Glomerular visceral epithelial cell (primary cell): ENCODE measurements at regions not wholly inside any gene's neighbourhood (a gene's known extent, or its start where the extent isn't known, plus 50 kb on each side); places are given as distances from the start of the nearest gene placed in this dataset.

Experiments
- DNase-seq: peaks from one replicate; pipeline ENCODE4 v3.0.0-alpha.2; 2016; ENCODE audit errors: extremely low spot score

DNA sequence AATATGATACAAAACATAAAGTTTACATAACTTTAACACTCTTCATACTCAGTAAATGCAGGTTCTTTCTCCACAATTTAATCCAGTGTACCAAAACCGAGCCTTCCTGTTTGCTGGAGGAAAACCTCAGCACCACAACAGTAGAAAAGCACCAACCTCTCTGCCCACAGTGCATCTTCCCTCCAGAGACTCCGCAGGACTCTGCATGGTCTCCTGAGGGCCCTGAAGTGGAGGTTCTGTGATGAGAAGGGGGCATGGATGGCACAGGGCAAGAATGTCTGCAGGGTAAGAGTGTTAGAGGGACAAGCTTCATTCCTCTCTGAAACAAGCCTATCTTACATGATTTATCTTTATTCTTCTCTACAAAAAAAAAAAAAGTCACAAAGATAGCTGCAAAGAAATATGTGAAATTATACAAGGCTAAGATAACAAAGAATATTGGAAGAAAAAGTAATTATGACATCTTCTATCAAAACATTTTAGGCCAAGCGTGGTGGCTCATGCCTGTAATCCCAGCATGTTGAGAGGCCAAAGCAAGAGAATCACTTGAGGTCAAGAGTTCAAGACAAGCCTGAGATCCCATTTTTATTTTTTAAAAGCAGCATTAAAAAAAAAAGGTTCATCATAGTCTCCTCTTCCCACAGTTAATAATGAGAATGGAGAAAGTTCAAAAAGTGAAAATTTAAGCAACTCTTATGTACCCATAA is 102.0 kb downstream of the VPREB1 start:
- DNase-seq, result no peak

DNA sequence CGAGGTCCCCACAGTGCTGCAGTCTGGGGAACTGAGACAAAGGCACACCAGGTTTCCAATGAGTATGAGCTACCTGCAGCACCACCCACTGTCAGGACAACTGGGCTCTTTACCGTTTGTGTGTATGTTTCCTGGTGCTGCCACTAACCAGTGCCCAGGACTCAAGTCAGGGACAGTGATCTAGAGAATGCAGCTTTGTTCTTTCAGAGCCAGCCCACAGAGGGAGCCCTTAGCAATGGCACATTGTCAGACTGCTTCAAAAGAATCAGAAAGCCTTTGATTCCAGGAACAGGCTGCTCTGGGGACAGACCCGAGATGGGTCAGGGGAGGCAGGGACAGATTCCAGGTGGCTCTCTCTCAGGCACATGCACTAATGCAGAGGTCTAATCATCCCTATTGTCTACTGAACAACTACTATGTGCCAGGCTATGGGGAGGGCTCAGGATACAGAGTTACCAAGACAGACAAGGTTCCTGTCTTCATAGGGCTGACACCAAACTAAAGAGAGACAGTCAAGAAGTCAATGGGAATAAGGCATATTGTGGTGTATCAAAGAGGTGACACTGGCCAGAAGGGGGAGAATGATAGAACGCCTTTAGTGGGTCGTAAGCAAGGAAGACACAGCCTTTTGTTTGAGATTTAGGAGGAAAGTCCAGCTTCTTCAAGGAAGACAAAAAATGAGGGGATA is 103.7 kb downstream of the VPREB1 start:
- no peak for DNase-seq

DNA sequence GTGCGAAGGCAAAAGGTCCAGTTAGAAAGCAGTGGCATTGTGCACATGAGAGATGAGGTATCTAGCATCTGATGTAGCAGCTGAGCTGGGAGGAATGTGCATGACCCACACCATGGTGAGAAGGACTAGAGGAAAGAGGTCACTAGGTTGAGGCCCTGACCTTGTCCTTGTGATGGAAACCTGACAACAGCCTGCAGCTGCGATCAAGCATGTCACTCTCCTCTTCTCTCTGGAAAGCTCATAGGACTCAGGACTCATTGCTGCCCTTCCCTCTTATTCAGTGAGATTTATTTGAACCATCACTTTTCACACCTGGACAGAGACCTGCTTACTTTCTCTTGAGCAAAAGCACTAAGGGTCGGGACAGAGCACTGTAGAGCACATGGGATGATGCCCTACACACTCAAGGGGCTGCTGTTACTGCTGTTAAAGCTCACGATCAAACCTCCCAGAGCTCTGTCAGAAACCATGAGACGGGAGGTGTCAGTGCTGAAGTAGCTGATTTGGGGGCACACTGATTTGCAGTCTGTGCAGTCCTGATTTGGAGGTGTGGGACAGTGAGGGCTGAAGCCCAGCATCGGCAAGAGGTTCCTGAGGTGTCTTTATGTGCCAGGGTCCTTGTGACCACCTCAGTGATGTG is 104.3 kb downstream of the VPREB1 start:
- no peak for DNase-seq

DNA sequence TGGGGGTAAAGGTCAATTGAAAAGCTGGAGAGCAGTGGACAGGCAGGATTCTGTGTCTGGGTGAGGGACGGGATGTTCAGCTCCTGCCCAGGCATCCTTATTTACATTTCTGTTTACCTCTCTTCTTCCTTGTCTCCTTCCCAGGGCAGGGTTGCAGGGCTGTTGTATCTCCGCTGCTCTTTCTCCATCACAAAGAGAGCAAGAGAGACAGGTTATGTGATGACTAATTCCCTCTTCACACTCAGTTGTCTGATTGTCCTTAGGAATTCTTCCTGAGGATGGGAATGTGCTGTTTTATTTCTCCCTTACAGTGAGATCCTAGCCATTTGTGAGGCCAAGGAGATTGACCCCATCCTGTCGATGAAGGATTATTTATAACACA is 104.9 kb downstream of the VPREB1 start:
- no peak for DNase-seq

DNA sequence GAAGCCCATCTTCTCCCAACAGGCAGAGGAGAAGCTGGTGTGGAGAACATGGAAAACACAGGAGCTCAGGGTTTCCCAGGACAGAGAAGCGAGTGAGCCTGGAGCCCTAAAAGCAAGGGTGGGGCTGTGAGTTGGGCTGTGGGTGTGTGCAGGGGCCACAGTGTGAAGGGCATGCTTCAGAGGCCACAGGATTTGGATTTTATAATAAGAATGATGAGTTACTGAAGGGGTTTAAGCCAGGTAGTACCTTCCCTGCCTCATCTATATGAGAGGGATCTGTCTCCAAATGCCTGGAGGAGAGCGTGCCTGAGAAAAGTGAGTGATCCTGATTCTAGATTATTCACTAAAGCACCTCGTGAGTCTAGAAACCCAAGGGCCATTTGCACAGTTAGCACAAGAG is 106.8 kb downstream of the VPREB1 start:
- no peak for DNase-seq

DNA sequence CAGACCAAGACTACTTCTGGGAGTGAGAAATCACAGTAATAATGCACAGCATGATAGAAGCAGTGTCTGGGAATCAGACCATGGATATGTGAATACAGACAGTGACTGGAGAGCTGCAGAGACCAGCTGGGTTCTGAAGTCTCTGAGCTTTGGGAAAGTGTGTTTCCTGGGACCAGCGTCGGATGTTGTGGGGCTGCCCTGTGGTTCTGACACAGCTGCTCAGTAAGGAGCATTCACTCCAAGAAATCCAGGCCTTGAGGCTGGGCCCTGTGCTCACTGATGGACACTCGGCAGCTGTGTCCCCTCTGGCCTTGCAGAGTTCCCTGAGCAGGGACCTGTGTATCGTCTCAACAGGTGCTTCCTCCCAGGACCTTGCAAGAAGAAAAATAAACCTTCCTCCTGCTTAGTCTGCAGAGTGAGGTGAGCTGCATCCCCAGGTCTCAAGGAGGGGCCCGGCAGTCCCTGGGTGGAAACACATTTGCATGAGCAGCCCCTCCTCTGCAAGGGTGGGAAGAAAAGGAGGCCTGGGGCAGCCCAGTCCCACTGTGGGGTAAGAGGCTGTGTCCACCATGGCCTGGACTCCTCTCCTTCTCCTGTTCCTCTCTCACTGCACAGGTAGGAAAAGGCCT is 107.9 kb downstream of the VPREB1 start:
- no peak for DNase-seq

DNA sequence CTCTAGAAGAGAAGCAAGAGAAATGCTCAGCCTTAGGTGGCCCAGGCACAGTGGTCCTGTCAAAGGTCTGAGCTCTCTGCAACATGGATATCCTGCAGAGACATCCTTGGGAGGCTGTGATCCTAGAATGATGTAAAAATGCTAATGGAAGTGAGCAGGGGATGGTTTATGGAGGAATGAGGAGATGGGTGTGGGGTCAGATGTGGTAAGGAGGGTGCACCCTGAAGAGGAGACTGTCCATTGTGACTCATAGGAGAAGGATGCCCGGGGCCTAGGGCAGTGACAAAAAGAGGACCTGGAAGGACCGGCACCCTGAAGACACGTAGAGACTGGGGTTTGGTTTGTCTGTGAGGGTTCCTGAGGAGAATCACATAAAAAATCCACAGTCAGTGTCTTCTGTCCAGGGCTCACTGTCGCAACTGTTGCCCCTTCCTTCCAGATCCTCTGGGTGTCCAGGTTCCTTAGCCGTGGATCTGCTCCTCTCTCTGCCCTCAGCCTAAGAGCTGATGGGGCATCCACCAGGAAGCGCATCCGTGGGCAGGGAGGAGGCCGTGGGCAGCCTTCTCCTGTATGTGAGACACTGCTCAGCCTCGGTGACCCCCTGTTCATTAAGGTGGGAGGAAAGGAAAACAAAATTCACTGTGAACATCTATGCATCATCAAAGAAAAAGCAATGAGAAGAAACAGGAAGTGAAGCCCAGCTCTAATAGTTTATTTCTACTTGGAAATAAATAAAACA is 110.7 kb downstream of the VPREB1 start:
- no peak for DNase-seq

DNA sequence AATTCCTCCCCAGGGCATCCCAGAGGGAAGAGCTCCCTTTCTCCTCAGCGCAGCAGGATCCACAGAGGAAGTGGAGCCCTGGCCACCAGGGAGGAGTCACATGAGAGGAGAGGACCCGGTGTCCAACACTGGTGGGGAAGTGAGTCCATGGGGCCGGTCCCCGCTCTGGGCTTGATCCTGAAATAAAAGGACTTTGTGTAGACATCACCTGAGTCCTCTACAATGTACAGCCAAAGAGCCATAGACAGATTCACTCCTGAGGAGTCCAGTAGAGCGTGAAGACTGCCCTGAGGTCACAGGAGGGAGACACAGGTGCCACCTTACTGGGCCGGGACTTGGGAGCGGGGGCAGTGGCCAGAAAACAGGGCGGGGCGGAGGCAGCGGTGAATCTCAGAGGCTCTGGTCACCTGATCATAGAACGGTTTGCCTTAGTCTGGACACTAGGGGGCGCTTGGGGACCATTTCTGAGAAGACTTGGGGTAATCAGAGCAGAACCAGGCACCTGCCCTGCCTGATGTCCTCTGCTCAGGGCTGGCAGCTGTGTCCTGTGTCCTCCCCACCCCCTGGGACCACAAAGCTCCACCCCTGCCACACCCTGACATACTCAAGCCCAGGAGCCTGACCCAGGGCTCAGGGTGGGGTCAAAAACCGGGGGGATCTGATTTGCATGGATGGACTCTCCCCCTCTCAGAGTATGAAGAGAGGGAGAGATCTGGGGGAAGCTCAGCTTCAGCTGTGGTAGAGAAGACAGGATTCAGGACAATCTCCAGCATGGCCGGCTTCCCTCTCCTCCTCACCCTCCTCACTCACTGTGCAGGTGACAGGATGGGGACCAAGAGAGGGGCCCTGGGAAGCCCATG is 112.7 kb downstream of the VPREB1 start:
- DNase-seq, result peak; percentile 72

DNA sequence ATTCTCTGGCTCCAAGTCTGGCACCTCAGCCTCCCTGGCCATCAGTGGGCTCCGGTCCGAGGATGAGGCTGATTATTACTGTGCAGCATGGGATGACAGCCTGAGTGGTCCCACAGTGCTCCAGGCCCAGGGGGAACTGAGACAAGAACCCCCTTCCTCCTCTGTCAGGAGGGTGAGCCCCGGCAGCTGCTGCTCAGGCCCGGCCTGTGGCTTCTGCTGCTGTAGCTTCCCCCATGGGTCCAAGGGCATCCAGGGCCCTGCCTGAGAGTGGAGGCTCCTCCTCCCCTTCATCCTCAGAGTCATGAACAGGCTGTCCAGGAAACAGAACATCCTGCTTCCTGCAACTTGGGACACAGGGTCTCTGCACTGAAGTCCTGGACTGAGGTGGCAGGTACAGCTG is 113.6 kb downstream of the VPREB1 start:
- no peak for DNase-seq

DNA sequence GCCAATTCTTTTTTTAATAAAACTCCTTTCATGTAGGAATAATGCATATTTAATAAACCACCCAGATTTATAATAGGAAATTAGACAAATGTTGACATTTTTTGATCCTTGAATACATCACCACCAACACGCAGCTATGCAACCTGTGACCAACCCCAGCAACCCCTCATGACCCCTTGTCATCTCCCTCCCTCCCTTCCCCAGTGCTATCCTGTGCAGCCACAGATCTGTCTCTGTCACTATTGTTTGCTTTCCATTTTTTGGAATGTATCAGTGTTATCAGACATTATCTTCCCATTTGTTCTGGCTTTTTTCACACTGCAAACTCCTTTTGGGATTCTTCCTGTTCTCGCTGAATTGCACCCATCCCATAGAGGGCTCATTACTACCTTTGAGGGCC is 114.1 kb downstream of the VPREB1 start:
- no peak for DNase-seq

DNA sequence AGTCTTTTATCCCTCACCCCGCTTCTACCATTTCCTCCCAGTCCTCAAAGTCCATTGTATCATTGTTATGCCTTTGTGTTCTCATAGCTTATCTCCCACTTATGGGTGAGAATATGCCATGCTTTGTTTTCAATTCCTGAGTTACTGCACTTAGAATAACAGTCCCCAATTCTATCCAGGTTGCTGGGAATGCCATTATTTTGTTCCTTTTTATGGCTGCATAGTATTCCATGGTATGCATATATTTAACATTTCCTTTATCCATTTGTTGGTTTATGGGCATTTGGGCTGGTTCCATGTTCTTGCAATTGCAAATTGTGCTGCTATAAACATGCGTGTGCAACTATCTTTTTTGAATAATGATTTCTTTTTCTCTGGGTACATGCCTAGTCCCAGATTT is 114.9 kb downstream of the VPREB1 start:
- no peak for DNase-seq

DNA sequence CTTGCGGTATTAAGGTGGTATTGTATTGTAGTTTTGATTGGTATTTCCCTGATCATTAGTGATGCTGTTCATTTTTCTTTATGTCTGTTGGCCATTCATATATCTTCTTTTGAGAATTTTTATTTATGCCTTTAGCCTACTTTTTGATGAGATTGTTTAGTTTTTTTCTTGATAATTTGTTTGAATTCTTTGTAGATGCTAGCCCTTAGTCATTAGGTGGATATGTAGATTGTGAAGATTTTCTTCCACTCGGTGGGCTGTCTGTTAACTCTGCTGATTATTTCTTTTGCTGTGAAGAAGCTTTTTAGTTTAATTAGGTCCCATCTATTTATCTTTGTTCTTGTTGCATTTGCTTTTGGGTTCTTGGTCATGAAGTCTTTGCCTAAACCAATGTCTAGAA is 115.4 kb downstream of the VPREB1 start:
- no peak for DNase-seq

DNA sequence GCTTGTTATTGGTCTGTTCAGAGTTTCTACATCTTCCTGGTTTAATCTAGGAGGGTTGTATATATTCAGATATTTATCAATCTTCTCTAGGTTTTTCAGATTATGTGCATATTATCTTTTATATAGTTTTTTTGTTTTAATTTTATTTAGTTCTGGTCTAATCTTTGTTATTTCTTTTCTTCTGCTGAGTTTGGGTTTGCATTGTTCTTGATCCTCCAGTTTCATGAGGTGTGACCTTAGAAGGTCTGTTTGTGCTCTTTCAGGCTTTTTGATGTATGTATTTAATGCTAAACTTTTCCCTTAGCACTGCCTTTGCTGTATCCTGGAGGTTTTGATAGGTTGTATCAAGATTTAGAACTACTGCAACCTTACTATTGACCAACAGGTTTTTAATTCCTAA is 117.7 kb downstream of the VPREB1 start:
- no peak for DNase-seq

DNA sequence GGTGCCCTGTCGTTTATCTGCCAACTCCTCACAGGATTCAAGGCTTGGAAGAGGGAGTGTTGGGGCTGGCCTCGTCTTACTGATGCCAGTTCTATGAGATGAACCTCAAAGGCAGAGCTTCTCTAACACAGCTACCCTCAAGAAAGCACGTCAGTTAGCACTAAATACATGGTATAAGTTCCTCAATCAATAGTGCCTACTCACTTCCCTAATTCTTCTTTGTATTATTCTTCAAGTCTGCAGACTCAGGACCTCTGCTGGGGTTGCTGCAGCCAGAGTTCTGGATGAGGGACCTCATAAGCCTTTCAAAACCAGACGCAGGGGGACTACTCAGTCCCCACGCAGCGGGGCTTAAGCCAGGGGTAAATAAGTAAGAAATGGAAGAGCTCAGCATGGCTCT is 118.3 kb downstream of the VPREB1 start:
- DNase-seq, result no peak

DNA sequence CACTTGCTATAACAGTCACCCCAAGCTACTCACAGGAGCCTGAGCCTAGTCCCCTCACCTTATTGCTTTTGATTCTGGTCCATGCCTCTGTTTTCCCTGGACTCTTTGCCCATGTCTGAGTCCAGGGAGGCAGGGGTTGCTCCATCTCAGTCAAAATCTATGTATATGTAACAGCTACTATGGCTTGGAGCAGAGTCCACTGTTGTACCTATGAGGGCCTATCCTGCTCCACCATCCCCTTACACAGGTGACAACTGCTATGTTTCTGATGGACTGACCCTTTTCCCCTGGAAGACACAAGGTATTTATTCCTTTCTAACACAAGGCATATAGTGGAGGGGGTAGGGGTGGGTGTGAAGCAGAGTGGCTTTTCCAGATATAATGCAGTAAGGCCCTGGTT is 119.6 kb downstream of the VPREB1 start:
- no peak for DNase-seq

DNA sequence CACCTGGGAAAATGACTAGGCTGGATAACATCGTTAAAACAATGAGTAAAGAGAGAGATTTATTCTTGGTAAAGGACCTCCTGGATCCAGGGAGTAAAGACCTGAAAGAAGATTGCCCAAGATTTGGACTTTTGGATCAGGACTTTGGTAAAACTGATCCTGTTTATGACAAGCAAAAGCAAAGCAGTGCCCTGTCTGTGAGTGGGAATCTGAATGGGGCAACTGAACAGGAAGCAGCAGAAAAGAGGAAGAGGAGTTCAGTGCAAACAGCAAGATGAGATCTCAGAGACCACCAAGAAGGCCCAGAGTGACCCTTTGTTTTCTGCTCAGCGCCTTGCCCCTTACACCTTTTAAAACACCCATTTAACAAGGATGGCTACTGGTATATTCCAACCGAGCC is 122.0 kb downstream of the VPREB1 start:
- DNase-seq, result no peak

DNA sequence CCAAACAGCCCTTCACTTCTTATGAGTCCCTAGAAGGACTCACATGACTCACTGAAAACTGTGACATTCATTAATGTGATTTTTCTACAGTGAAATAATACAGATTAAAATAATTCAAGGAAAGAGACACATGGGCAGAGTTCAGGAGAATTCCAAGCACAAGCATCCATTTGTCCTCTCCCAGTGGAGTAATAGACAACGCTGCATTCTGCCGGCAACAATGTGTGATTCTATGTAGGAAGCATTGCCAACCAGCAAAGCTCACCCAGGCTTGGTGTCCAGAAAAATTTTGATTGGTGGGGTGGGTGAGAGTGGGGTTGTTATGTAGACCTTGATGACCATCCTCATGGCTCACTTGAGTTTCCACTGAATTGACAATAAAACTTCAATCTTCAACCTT is 123.9 kb downstream of the VPREB1 start:
- DNase-seq, result no peak

DNA sequence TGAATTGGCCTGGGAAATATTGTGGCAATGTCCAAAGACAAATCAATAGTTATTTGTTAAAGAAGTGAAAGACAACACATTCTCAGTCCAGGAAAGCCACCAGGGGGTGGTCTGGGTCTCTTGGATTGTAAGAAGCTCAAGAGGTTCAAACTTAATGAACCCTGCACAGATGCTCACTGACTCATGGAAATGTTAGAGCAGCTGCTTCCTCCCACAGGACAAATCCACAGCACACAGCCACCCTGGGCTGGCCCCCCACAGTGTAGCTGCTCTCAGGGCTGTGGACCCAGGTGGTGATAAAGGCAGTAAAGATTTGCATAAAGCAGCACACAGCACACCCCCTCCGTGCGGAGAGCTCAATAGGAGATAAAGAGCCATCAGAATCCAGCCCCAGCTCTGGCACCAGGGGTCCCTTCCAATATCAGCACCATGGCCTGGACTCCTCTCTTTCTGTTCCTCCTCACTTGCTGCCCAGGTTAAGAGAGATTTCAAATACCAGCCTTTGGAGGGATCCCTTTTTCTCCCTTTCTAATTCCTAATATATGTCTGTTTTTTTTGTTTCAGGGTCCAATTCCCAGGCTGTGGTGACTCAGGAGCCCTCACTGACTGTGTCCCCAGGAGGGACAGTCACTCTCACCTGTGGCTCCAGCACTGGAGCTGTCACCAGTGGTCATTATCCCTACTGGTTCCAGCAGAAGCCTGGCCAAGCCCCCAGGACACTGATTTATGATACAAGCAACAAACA is 124.8 kb downstream of the VPREB1 start:
- peak; percentile 36 for DNase-seq

DNA sequence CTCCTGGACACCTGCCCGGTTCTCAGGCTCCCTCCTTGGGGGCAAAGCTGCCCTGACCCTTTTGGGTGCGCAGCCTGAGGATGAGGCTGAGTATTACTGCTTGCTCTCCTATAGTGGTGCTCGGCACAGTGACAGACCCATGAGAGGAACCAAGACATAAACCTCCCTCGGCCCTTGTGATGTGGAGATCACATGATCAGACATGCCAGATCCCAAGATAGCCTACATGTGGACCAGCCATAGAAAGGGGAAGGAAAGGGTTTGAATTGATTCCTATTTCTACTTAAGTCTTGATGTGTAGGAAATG is 125.3 kb downstream of the VPREB1 start:
- DNase-seq, result no peak

DNA sequence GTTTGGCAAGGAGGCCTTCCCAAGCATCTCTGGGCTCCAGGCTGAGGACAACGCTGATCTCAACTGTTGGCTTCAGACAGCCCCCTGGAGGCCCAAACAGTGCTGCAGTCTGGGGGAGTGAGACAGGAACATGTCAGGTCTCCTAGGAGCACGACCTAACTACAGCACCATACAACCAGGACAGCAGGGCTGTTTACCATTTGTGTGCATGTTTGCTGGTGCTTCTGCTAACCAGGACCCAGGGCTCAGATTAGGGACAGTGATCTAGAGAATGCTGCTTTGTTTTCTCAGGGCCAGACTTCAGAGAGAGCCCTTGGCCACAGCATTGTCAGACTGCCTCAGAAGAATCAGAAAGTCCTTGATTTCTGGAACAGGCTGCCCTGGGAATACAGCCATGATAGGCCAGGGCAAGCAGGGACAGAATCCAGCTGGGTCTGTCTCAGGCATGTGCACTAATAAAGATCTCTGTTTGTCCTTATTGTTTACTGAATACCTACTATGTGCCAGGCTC is 126.5 kb downstream of the VPREB1 start:
- DNase-seq, result no peak
